H9 (cell line): ENCODE measurements at regions not wholly inside any gene's neighbourhood (a gene's known extent, or its start where the extent isn't known, plus 50 kb on each side); places are given as distances from the start of the nearest gene placed in this dataset.

Source experiments
- DNase-seq: peaks from one replicate; pipeline ENCODE4 v3.0.0-alpha.2; 2017
- H2AFZ ChIP-seq: one replicate; pipeline ENCODE4 v1.6.1; 2013; ENCODE audit warnings: mild to moderate bottlenecking, low read length, control low read depth, moderate library complexity
- H2AK5ac ChIP-seq: 2 replicates; pipeline ENCODE4 v1.6.1; 2013; ENCODE audit warnings: low read length, control low read depth, mixed read lengths; ENCODE audit not compliant: insufficient read length
- H2BK120ac ChIP-seq: one replicate; pipeline ENCODE4 v1.6.1; 2013; ENCODE audit warnings: low read depth, mild to moderate bottlenecking, low read length, control low read depth, inconsistent platforms; ENCODE audit not compliant: poor library complexity, severe bottlenecking
- H2BK12ac ChIP-seq: 2 replicates; pipeline ENCODE4 v1.6.1; 2013; ENCODE audit warnings: low read length, control low read depth, mixed read lengths, low read depth; ENCODE audit not compliant: insufficient read length
- H2BK15ac ChIP-seq: 2 replicates; pipeline ENCODE4 v1.6.1; 2013; ENCODE audit warnings: low read depth, low read length, control low read depth
- H2BK20ac ChIP-seq: one replicate; pipeline ENCODE4 v1.6.1; 2013; ENCODE audit warnings: low read depth, mild to moderate bottlenecking, low read length, control low read depth, inconsistent platforms; ENCODE audit not compliant: poor library complexity, severe bottlenecking
- H2BK5ac ChIP-seq: 2 replicates; pipeline ENCODE4 v1.6.1; 2013; ENCODE audit warnings: low read length, control low read depth, mixed read lengths; ENCODE audit not compliant: insufficient read length
- H3K14ac ChIP-seq: 2 replicates; pipeline ENCODE4 v1.6.1; 2013; ENCODE audit warnings: low read length, control low read depth; ENCODE audit not compliant: insufficient read depth
- H3K18ac ChIP-seq: 2 replicates; pipeline ENCODE4 v1.6.1; 2013; ENCODE audit warnings: low read depth, mild to moderate bottlenecking, mixed read lengths, low read length, control low read depth; ENCODE audit not compliant: insufficient read length
- H3K23ac ChIP-seq: 2 replicates; pipeline ENCODE4 v1.6.1; 2013; ENCODE audit warnings: low read length, control low read depth, mixed read lengths, low read depth; ENCODE audit not compliant: insufficient read length
- H3K23me2 ChIP-seq: 2 replicates; pipeline ENCODE4 v1.6.1; 2013; ENCODE audit warnings: low read depth, mild to moderate bottlenecking, mixed read lengths, low read length, control low read depth; ENCODE audit not compliant: insufficient read length, poor library complexity, severe bottlenecking
- H3K27ac ChIP-seq: 2 replicates; pipeline ENCODE4 v1.5.1; 2013; ENCODE audit warnings: low read length, control low read depth, mixed read lengths, low read depth; ENCODE audit not compliant: insufficient read length
- H3K27me3 ChIP-seq: 2 replicates; pipeline ENCODE4 v1.6.1; 2013; ENCODE audit warnings: low read length, control low read depth, inconsistent platforms; ENCODE audit not compliant: insufficient read depth
- H3K4ac ChIP-seq: 2 replicates; pipeline ENCODE4 v1.6.1; 2013; ENCODE audit warnings: low read depth, mild to moderate bottlenecking, control low read depth, inconsistent platforms, low read length, moderate library complexity
- H3K4me1 ChIP-seq: 2 replicates; pipeline ENCODE4 v1.6.1; 2013; ENCODE audit warnings: low read length, control low read depth, inconsistent platforms; ENCODE audit not compliant: insufficient read depth
- H3K4me2 ChIP-seq: 2 replicates; pipeline ENCODE4 v1.6.1; 2013; ENCODE audit warnings: low read length, control low read depth, mixed read lengths; ENCODE audit not compliant: insufficient read length, insufficient read depth
- H3K56ac ChIP-seq: 2 replicates; pipeline ENCODE4 v1.6.1; 2013; ENCODE audit warnings: low read depth, mild to moderate bottlenecking, mixed read lengths, low read length, control low read depth; ENCODE audit not compliant: insufficient read length
- H3K79me1 ChIP-seq: 2 replicates; pipeline ENCODE4 v1.6.1; 2013; ENCODE audit warnings: low read depth, mild to moderate bottlenecking, moderate library complexity, low read length, control low read depth, inconsistent platforms; ENCODE audit not compliant: insufficient read depth, poor library complexity, severe bottlenecking
- H3K79me2 ChIP-seq: 2 replicates; pipeline ENCODE4 v1.6.1; 2013; ENCODE audit warnings: low read length, control low read depth, inconsistent platforms; ENCODE audit not compliant: insufficient read depth
- H3K9ac ChIP-seq: 2 replicates; pipeline ENCODE4 v1.6.1; 2013; ENCODE audit warnings: low read length, control low read depth, mixed read lengths; ENCODE audit not compliant: insufficient read length; ENCODE audit errors: extremely low read depth
- H3K9me3 ChIP-seq: one replicate; pipeline ENCODE4 v1.6.1; 2013; ENCODE audit warnings: low read depth, low read length, inconsistent platforms; ENCODE audit not compliant: control insufficient read depth
- H3T11ph ChIP-seq: one replicate; pipeline ENCODE4 v1.6.1; 2013; ENCODE audit warnings: mild to moderate bottlenecking, low read length, control low read depth, inconsistent platforms
- H4K20me1 ChIP-seq: one replicate; pipeline ENCODE4 v1.6.1; 2013; ENCODE audit not compliant: control insufficient read depth, insufficient read length, insufficient read depth
- H4K5ac ChIP-seq: 2 replicates; pipeline ENCODE4 v1.6.1; 2013; ENCODE audit warnings: low read depth, mild to moderate bottlenecking, mixed read lengths, low read length, control low read depth; ENCODE audit not compliant: insufficient read length
- H4K8ac ChIP-seq: replicated peaks from 2 replicates; pipeline ENCODE4 v1.6.1; 2013; ENCODE audit warnings: low read length, control low read depth, mixed read lengths, low read depth; ENCODE audit not compliant: insufficient read length
- H4K91ac ChIP-seq: 2 replicates; pipeline ENCODE4 v1.6.1; 2013; ENCODE audit warnings: low read depth, mild to moderate bottlenecking, moderate library complexity, mixed read lengths, low read length, control low read depth; ENCODE audit not compliant: insufficient read length
- H3K27ac Mint-ChIP-seq, 3 experiments: 2 replicates in 2 of 3; 3 replicates in 1 of 3; pipeline ENCODE4 v1.8.0; 2020 to 2021; ENCODE audit warnings: mixed read lengths in 3 of 3, mild to moderate bottlenecking in 1 of 3, moderate library complexity in 1 of 3
- H3K27me3 Mint-ChIP-seq: 2 replicates; pipeline ENCODE4 v1.8.0; 2021; ENCODE audit warnings: low read depth, mild to moderate bottlenecking, moderate library complexity, mixed read lengths
- H3K36me3 Mint-ChIP-seq, 3 experiments: 2 replicates in 2 of 3; 3 replicates in 1 of 3; pipeline ENCODE4 v1.8.0; 2020 to 2021; ENCODE audit warnings: low read depth in 3 of 3, mixed read lengths in 3 of 3; ENCODE audit not compliant: insufficient read depth in 1 of 3
- H3K4me1 Mint-ChIP-seq, 2 experiments: 2 replicates each; pipeline ENCODE4 v1.8.0; 2020; ENCODE audit warnings: mixed read lengths in 2 of 2
- H3K4me3 Mint-ChIP-seq, 2 experiments: 2 replicates in 1 of 2; 3 replicates in 1 of 2; pipeline ENCODE4 v1.8.0; 2020 to 2021; ENCODE audit warnings: mild to moderate bottlenecking in 2 of 2, mixed read lengths in 2 of 2, moderate library complexity in 1 of 2
- H3K9me3 Mint-ChIP-seq, 2 experiments: 2 replicates in 1 of 2; 3 replicates in 1 of 2; pipeline ENCODE4 v1.8.0; 2020; ENCODE audit warnings: mild to moderate bottlenecking in 2 of 2, mixed read lengths in 2 of 2, moderate library complexity in 1 of 2
- CTCF ChIP-seq: fragments of 200-600 bp; sonication (generic); conservative IDR thresholded peaks from 3 replicates; pipeline ENCODE4 v1.8.0; 2021; ENCODE audit warnings: antibody characterized with exemption, mild to moderate bottlenecking
- WGBS: extraction: QIAGEN DNeasy Blood & Tissue Kit; methylation state at CpG from one replicate; pipeline ENCODE4 v1.1.7; 2013; ENCODE audit warnings: missing lambda C conversion rate, low lambda C conversion rate, mixed read lengths; ENCODE audit not compliant: insufficient read length; ENCODE audit errors: extremely low coverage; 5-methylcytosine and 5-hydroxymethylcytosine counted together

GRCh38 chr1:199452627-199453026 lies 574.9 kb upstream of the NR5A2 start:
- H3K27me3 ChIP-seq, result no peaks in the 10 kb centered on the region
- no peak overlapping the region for H3K9ac ChIP-seq
- no peaks in the 10 kb centered on the region for H4K20me1 ChIP-seq
- H2BK15ac ChIP-seq, result no peak overlapping the region
- no peak for DNase-seq
- no peak overlapping the region for H2BK12ac ChIP-seq
- H3K18ac ChIP-seq, result no peak overlapping the region
- H3K4me3 Mint-ChIP-seq, result no peak overlapping the region
- H3K9me3 Mint-ChIP-seq, result peaks cover 0 to 2% of the 10 kb centered on the region in 2 experiments; a peak in 2 of 5 replicates
- H3K4me1 ChIP-seq, result no peaks in the 10 kb centered on the region
- H3K27ac Mint-ChIP-seq, result no peak overlapping the region
- WGBS, result no CpG with 5 or more reads among the region's 2 CpGs
- no peak overlapping the region for H2AFZ ChIP-seq
- H4K91ac ChIP-seq, result no peak overlapping the region
- H3K4me2 ChIP-seq, result no peak overlapping the region
- H3K56ac ChIP-seq, result no peak overlapping the region
- H2BK20ac ChIP-seq, result no peak overlapping the region
- no peak; the same call in 2 of the 3 replicates for TF ChIP-seq CTCF
- no peak overlapping the region for H2AK5ac ChIP-seq
- H3K27me3 Mint-ChIP-seq, result no peaks in the 10 kb centered on the region
- H3K79me1 ChIP-seq, result no peaks in the 10 kb centered on the region
- H3K14ac ChIP-seq, result no peak overlapping the region
- H3K79me2 ChIP-seq, result no peaks in the 10 kb centered on the region
- H3K27ac ChIP-seq, result no peak overlapping the region
- H4K5ac ChIP-seq, result no peak overlapping the region
- H4K8ac ChIP-seq, result no peak overlapping the region
- H2BK120ac ChIP-seq, result no peak overlapping the region
- H3K9me3 ChIP-seq, result no peaks in the 10 kb centered on the region
- peaks cover 0 to 6% of the 10 kb centered on the region in 2 experiments; a peak in 1 of 4 replicates for H3K4me1 Mint-ChIP-seq
- no peak overlapping the region for H3K23ac ChIP-seq
- no peaks in the 10 kb centered on the region for H3K23me2 ChIP-seq
- H3K4ac ChIP-seq, result no peak overlapping the region
- H3T11ph ChIP-seq, result no peak overlapping the region
- H3K36me3 Mint-ChIP-seq, result no peaks in the 10 kb centered on the region; a peak in 1 of 7 replicates
- H2BK5ac ChIP-seq, result no peak overlapping the region
